Left ventricle myocardium inferior (tissue), 1 donor: ENCODE measurements at regions not wholly inside any gene's neighbourhood (a gene's known extent, or its start where the extent isn't known, plus 50 kb on each side); places are given as distances from the start of the nearest gene placed in this dataset.

Experiments used
- DNase-seq: peaks from one replicate; pipeline ENCODE4 v3.0.0-alpha.2; 2020
- H3K27ac ChIP-seq: fragments of 200-600 bp; replicated peaks from 2 replicates; pipeline ENCODE4 v1.8.0; 2021
- H3K27me3 ChIP-seq: fragments of 200-600 bp; 2 replicates; pipeline ENCODE4 v1.8.0; 2021; ENCODE audit warnings: low read depth
- H3K36me3 ChIP-seq: fragments of 200-600 bp; 2 replicates; pipeline ENCODE4 v1.8.0; 2021
- H3K4me1 ChIP-seq: fragments of 200-600 bp; 2 replicates; pipeline ENCODE4 v1.8.0; 2021
- H3K4me3 ChIP-seq: fragments of 200-600 bp; 2 replicates; pipeline ENCODE4 v1.8.0; 2021; ENCODE audit warnings: mild to moderate bottlenecking, moderate library complexity
- H3K9me3 ChIP-seq: fragments of 200-600 bp; replicated peaks from 2 replicates; pipeline ENCODE4 v1.8.0; 2021
- intact Hi-C: fragments of 100-400 bp; cut with micrococcal nuclease; formaldehyde crosslinking; loops from one replicate; pipeline ENCODE4 v1.11.0; 2022
- TF ChIP-seq, protein P1 (sequence below): fragments of 200-600 bp; IDR thresholded peaks from 2 replicates; pipeline ENCODE4 v1.8.0; 2021; ENCODE audit warnings: antibody characterized with exemption, mild to moderate bottlenecking, borderline replicate concordance
- donor health status: DM: no; HTN: yes; CAD: no; lungs with severe emphysema.

DNA sequence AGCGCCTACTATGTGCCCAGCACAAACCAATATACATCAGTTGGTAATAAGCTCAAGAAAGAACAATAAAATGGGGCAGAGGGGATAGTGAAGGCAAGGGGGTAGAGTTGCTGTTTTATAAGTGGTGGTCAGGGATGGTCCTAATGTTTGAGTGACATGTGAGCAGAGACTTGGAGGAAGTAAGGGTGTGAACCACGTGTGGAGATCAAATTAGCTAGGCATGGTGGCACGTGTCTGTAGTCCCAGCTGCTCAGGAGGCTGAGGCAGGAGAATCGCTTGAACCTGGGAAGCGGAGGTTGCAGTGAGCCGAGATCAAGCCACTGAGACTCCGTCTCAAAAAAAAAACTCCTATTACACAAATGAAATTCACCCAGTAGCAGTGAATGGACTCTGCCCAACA, 56.5 kb downstream of the IRX6 start:
- Histone ChIP-seq H3K4me1 (peaks cover 29% of the 10 kb centered on the region), H3K27me3 (no peaks in the 10 kb centered on the region), H3K27ac (peak overlapping the region; percentile 56), H3K36me3 (no peaks in the 10 kb centered on the region), H3K9me3 (no peaks in the 10 kb centered on the region), H3K4me3 (no peak overlapping the region)
- no peak for DNase-seq
- TF ChIP-seq, protein P1, sequence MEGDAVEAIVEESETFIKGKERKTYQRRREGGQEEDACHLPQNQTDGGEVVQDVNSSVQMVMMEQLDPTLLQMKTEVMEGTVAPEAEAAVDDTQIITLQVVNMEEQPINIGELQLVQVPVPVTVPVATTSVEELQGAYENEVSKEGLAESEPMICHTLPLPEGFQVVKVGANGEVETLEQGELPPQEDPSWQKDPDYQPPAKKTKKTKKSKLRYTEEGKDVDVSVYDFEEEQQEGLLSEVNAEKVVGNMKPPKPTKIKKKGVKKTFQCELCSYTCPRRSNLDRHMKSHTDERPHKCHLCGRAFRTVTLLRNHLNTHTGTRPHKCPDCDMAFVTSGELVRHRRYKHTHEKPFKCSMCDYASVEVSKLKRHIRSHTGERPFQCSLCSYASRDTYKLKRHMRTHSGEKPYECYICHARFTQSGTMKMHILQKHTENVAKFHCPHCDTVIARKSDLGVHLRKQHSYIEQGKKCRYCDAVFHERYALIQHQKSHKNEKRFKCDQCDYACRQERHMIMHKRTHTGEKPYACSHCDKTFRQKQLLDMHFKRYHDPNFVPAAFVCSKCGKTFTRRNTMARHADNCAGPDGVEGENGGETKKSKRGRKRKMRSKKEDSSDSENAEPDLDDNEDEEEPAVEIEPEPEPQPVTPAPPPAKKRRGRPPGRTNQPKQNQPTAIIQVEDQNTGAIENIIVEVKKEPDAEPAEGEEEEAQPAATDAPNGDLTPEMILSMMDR, result no peak
- intact Hi-C loops, result no loop called here

- TF ChIP-seq, protein P1, result no peak
Measured at GRCh38 chr16:55384288-55385247, 60.6 kb downstream of the IRX6 start.

DNA sequence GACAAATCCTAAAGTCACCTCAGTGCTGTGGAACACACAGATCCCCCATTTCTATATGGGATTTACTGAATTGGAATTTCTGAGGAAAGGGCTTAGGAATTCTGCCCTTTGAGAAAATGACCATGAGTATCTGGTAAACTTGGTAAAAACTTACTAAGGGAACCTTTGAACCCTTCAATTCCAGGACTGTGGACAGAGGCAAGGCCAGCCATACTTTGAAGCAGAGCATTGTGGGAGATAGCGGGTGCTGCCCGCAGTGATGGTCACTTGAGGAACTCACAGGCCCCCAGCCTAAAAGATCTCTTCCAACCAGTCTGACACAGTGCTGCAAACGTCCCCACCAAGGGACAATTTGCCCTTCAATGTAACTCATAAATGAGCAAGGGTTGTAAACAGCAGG, 61.4 kb downstream of the IRX6 start:
- H3K27ac ChIP-seq, result peak overlapping the region; percentile 86
- TF ChIP-seq, protein P1, result no peak
- intact Hi-C loops, result no loop called here
- no peak overlapping the region for H3K4me3 ChIP-seq
- H3K27me3 ChIP-seq, result no peaks in the 10 kb centered on the region
- H3K4me1 ChIP-seq, result peaks cover 44% of the 10 kb centered on the region
- H3K36me3 ChIP-seq, result no peaks in the 10 kb centered on the region
- no peaks in the 10 kb centered on the region for H3K9me3 ChIP-seq
- no peak for DNase-seq

More at GRCh38 chr16:55384288-55385247, 60.6 kb downstream of the IRX6 start:
- Histone ChIP-seq H3K27me3 (no peaks in the 10 kb centered on the region), H3K9me3 (no peaks in the 10 kb centered on the region), H3K4me3 (no peak overlapping the region), H3K27ac (peak overlapping the region; percentile 86), H3K36me3 (no peaks in the 10 kb centered on the region), H3K4me1 (peaks cover 50% of the 10 kb centered on the region)
- DNase-seq, result no peak
- intact Hi-C loops, result no loop called here

- peak overlapping the region; percentile 86 for H3K27ac ChIP-seq
- no peaks in the 10 kb centered on the region for H3K27me3 ChIP-seq
- peaks cover 57% of the 10 kb centered on the region for H3K4me1 ChIP-seq
- TF ChIP-seq, protein P1, result no peak
- no peaks in the 10 kb centered on the region for H3K36me3 ChIP-seq
- intact Hi-C loops, result no loop called here
- no peak overlapping the region for H3K4me3 ChIP-seq
- H3K9me3 ChIP-seq, result no peaks in the 10 kb centered on the region
- no peak for DNase-seq
Measured at GRCh38 chr16:55386534-55387296, 62.7 kb downstream of the IRX6 start.

DNA sequence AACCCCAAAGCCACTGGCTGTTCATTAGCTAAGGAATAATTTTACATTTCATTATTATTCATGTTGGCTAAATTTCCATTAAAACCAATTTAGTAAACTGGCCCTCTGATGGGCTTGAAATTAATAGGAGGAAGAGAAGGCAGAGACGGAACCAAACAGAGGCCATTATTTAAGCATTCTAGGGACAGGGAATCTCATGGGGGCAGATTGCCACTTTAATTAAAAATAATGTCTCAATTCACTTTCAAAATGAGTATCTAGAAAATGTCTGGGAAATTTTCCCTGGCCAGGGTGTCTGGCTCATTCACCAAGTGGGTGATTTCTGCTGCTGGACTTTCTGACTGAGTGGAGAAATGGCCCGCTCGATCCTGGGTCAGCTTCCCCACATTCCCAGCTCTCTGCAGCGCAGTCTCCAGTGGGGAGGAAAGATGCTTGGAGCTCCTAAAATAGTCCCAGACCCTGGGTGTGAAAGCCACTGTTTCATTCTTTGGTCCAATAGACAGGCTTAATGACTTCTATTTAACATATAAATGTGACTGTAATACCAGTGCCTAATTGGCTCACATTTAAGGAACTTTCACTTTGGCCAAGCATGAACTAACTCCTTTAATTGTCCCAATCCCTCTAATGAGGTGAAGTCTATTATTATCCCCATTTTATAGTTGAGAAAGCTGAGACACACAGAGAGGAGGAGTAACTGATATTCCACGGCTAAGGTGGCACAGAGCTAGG, 64.3 kb downstream of the IRX6 start:
- Histone ChIP-seq H3K27ac (peak overlapping the region; percentile 86), H3K9me3 (no peaks in the 10 kb centered on the region), H3K36me3 (no peaks in the 10 kb centered on the region), H3K27me3 (no peaks in the 10 kb centered on the region), H3K4me3 (no peak overlapping the region), H3K4me1 (peaks cover 58% of the 10 kb centered on the region)
- DNase-seq, result no peak
- TF ChIP-seq, protein P1, result no peak
- intact Hi-C loops, result no loop called here
